HG02623 (cell line): ENCODE measurements at regions not wholly inside any gene's neighbourhood (a gene's known extent, or its start where the extent isn't known, plus 50 kb on each side); places are given as distances from the start of the nearest gene placed in this dataset.
"Not testable (repeated sequence)": the region's sequence is repeated elsewhere in the genome, so short reads cannot be mapped to it uniquely, and the experiment has no call there.

ENCODE experiments used
- ATAC-seq: cut with Tn5 transposase; IDR thresholded peaks from one replicate; pipeline ENCODE4 v1.9.1; 2021; ENCODE audit warnings: moderate library complexity; ENCODE audit not compliant: unreplicated experiment

- ATAC-seq: no peak
These were observed 147.7 kb downstream of the ABCC12 start for GRCh38 chr16:48008011-48008525.

- ATAC-seq: no peak
These were observed 151.6 kb downstream of the ABCC12 start for GRCh38 chr16:48004141-48004695.

DNA sequence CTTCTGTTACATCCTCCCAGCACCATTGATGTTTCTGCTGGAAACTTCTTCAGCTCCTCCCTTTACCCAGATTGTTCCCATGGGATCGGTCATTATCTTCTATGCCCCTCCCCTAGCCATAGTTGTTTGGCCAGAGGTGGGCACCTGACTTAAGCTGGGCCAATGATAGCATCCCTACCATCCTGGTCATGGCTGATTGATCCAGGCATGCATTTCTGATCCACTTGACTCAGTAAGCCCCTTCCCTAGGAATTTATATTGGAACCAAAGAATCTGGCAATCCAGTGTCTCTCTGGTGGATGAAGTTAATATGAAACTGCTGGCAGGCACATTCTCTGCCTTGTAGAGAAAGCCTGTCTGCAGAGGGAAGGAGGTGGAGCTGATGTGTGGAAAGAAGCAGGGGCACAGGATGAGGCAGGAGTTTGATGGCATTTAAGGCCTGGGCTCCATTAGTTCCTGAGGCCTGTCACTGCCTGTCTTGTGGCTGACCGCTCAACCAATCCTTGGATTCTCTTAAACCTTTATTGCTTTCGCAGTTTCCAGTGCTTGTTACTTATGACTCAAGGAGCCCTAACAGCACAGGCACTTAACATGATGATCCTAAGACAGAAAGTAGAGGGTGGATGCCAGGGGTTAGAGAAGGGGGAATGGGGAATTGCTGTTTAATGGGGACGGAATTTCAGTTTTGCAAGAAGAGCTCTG, 152.4 kb downstream of the ABCC12 start:
- no peak for ATAC-seq

DNA sequence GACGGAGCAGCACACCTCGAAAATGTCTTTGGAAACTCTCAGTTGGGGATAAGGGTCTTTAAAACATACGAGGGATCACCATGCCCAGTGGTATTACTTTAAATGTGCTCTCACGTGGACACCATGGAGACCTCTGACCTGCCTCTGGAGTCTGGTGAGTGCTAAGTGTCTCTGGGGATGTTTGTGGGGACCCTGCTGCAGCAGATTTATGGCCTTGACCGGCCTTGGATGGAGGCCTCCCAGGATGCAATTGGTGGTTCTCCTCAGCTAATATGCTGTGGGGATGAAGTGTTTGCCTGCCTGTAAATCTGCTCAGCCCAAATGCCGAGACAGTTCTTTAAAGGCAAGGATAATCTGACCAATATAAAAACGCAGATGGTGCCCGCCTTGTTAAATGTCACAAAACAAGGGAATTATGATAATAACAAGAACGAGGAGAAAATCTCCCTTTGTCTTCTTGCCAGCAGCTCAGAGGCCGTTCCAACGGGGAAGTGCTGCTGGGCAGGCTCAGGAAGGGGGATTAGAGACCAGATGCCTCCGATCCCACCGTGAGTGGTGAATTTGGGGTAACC, 154.4 kb downstream of the ABCC12 start:
- ATAC-seq: no peak

- no peak for ATAC-seq
These were observed 155.2 kb downstream of the ABCC12 start for GRCh38 chr16:48000622-48001021.

DNA sequence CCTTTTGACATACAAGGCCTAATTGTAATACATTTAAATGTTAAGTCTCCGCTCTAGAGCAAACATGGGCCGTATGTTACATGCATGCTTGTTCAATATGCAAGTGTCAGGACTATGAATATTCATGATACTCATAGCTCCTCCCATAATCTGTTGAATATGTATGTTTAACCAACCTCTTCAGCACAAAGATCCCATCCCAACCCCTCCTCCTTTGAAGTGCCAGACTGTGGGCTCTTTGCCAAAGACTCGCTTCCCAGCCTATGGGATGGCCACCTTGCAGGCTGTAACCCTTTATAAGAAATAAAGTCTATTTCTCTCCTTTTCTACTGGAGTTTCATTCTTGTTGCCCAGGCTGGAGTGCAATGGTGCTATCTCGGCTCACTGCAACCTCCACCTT, 156.2 kb downstream of the ABCC12 start:
- ATAC-seq: no peak

GRCh38 chr16:47995354-47995753, 160.4 kb downstream of the ABCC12 start:
- no peak for ATAC-seq

GRCh38 chr16:47991491-47991890, 164.3 kb downstream of the ABCC12 start:
- no peak for ATAC-seq

GRCh38 chr16:47990676-47991075, 165.1 kb downstream of the ABCC12 start:
- ATAC-seq: no peak

DNA sequence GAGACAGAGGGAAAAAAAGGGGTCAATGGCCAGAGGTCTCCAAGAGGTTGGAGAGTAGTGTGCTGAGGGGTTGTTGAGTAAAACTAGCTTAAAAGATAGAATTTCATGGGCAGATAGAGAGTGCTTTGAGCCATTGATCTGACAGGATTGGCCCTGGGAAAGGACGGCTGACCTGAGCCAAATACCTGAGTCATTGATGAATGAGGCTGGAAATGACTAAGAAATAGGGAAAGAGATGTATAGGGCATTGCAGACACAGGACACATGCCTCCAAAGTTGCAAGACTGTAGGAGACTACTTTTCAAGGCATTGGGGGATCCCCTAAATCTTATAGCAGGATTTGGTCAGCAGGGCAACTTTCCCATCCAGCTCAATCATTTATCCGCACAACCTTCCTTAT, 168.7 kb downstream of the ABCC12 start:
- no peak for ATAC-seq

DNA sequence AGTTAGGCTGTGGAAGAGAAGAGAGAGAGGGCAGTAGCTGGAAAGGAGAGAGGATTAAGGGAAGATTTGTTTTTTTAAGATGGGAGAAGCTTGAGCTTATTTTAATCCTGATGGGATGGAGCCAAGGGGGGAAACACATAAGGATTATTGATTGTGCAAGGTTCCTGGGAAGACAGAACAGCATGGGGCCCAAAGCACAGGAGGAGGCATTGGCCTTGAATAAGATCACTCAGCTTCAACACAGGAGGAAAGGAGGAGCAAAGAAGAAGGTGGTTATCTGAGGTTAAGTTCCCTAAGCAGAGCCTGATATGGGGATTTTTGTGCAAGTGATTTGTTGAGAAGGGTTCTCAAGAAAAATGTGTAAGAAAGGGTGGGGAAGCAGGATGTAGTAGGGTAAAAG, 169.8 kb downstream of the ABCC12 start:
- no peak for ATAC-seq

GRCh38 chr16:47984669-47985068, 171.1 kb downstream of the ABCC12 start:
- no peak for ATAC-seq

- ATAC-seq: no peak
These were observed 171.7 kb downstream of the ABCC12 start for GRCh38 chr16:47983999-47984580.

GRCh38 chr16:47980212-47980611, 175.6 kb downstream of the ABCC12 start:
- ATAC-seq: no peak

- ATAC-seq: no peak
These were observed 176.1 kb downstream of the ABCC12 start for GRCh38 chr16:47979616-47980182.

GRCh38 chr16:47979164-47979520, 176.7 kb downstream of the ABCC12 start:
- no peak for ATAC-seq

- no peak for ATAC-seq
These were observed 177.2 kb downstream of the ABCC12 start for GRCh38 chr16:47978491-47979163.

DNA sequence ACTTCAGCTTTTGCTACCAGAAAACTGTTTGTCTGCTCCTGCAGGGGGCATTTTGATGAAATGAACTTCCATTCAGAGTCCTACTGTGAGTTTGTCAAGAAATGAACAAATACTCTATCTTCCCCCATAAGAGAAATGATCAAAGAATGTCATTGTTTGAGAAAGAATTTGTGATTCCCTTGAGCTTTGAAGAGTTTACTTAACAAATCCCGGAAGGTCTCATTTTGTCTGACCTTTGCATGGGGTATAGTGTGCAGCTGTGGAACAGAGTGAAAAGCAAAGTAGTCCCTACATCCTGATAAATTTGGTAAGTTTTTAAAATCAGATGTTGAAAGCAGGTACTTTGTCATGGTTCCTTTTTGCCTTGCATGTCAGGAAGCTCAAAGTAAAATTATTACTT, 178.0 kb downstream of the ABCC12 start:
- no peak for ATAC-seq

- ATAC-seq: no peak
These were observed 179.1 kb downstream of the ABCC12 start for GRCh38 chr16:47976636-47977210.

- not testable (repeated sequence) for ATAC-seq
These were observed 180.8 kb downstream of the ABCC12 start for GRCh38 chr16:47974971-47975370.

- no peak for ATAC-seq
These were observed 182.2 kb downstream of the ABCC12 start for GRCh38 chr16:47973552-47973951.
